Endothelial cell (in vitro differentiated cells): ENCODE measurements at regions not wholly inside any gene's neighbourhood (a gene's known extent, or its start where the extent isn't known, plus 50 kb on each side); places are given as distances from the start of the nearest gene placed in this dataset.
A peak's percentile ranks its signal among the peaks of the same experiment; 100 is the strongest.
"Not testable (repeated sequence)": the region's sequence is repeated elsewhere in the genome, so short reads cannot be mapped to it uniquely, and the experiment has no call there.

Experiments used
- DNase-seq: peaks from one replicate; pipeline ENCODE4 v3.0.0; 2021; ENCODE audit warnings: low spot score
- H3K27ac Mint-ChIP-seq: one replicate; pipeline ENCODE4 v1.8.0; 2021; ENCODE audit warnings: mixed read lengths, inconsistent platforms; ENCODE audit not compliant: unreplicated experiment
- H3K27me3 Mint-ChIP-seq: one replicate; pipeline ENCODE4 v1.8.0; 2021; ENCODE audit warnings: mild to moderate bottlenecking, moderate library complexity, mixed read lengths, inconsistent platforms; ENCODE audit not compliant: unreplicated experiment
- H3K36me3 Mint-ChIP-seq: one replicate; pipeline ENCODE4 v1.8.0; 2021; ENCODE audit warnings: mild to moderate bottlenecking, low read depth, mixed read lengths, inconsistent platforms; ENCODE audit not compliant: unreplicated experiment
- H3K4me1 Mint-ChIP-seq: one replicate; pipeline ENCODE4 v1.8.0; 2021; ENCODE audit warnings: mild to moderate bottlenecking, mixed read lengths, inconsistent platforms; ENCODE audit not compliant: unreplicated experiment
- H3K4me3 Mint-ChIP-seq: one replicate; pipeline ENCODE4 v1.8.0; 2021; ENCODE audit warnings: mild to moderate bottlenecking, mixed read lengths, inconsistent platforms; ENCODE audit not compliant: unreplicated experiment
- H3K9me3 Mint-ChIP-seq: one replicate; pipeline ENCODE4 v1.8.0; 2021; ENCODE audit warnings: mixed read lengths, inconsistent platforms; ENCODE audit not compliant: unreplicated experiment
- CTCF ChIP-seq: fragments of 200-600 bp; sonication (generic); IDR thresholded peaks from one replicate; pipeline ENCODE4 v1.5.0; 2021; ENCODE audit warnings: antibody characterized with exemption; ENCODE audit not compliant: unreplicated experiment

GRCh38 chr6:97963193-97963592 lies 680.2 kb upstream of the MMS22L start:
- DNase-seq, result no peak
- H3K9me3 Mint-ChIP-seq, result no peaks in the 10 kb centered on the region
- no peak for TF ChIP-seq CTCF
- no peaks in the 10 kb centered on the region for H3K27me3 Mint-ChIP-seq
- no peaks in the 10 kb centered on the region for H3K36me3 Mint-ChIP-seq
- peaks cover 6% of the 10 kb centered on the region for H3K4me1 Mint-ChIP-seq
- no peak overlapping the region for H3K4me3 Mint-ChIP-seq
- no peak overlapping the region for H3K27ac Mint-ChIP-seq

GRCh38 chr6:97969065-97969464 lies 686.0 kb upstream of the MMS22L start:
- Mint-ChIP-seq H3K27me3 (no peaks in the 10 kb centered on the region), H3K4me1 (no peaks in the 10 kb centered on the region), H3K27ac (no peak overlapping the region), H3K9me3 (no peaks in the 10 kb centered on the region), H3K4me3 (no peak overlapping the region), H3K36me3 (no peaks in the 10 kb centered on the region)
- DNase-seq, result no peak
- no peak for TF ChIP-seq CTCF

GRCh38 chr6:97977084-97977483 lies 694.1 kb upstream of the MMS22L start:
- no peak for TF ChIP-seq CTCF
- H3K9me3 Mint-ChIP-seq, result no peaks in the 10 kb centered on the region
- H3K4me1 Mint-ChIP-seq, result no peaks in the 10 kb centered on the region
- no peak for DNase-seq
- no peak overlapping the region for H3K4me3 Mint-ChIP-seq
- no peaks in the 10 kb centered on the region for H3K27me3 Mint-ChIP-seq
- H3K36me3 Mint-ChIP-seq, result no peaks in the 10 kb centered on the region
- no peak overlapping the region for H3K27ac Mint-ChIP-seq

GRCh38 chr6:97978855-97979271 lies 695.8 kb upstream of the MMS22L start:
- H3K27ac Mint-ChIP-seq, result no peak overlapping the region
- no peak for TF ChIP-seq CTCF
- H3K9me3 Mint-ChIP-seq, result no peaks in the 10 kb centered on the region
- no peaks in the 10 kb centered on the region for H3K4me1 Mint-ChIP-seq
- H3K27me3 Mint-ChIP-seq, result peaks cover 1% of the 10 kb centered on the region
- H3K4me3 Mint-ChIP-seq, result no peak overlapping the region
- H3K36me3 Mint-ChIP-seq, result no peaks in the 10 kb centered on the region
- peak; percentile 9 for DNase-seq

- not testable (repeated sequence) for H3K4me1 Mint-ChIP-seq, H3K4me3 Mint-ChIP-seq, H3K27ac Mint-ChIP-seq, DNase-seq, H3K27me3 Mint-ChIP-seq, H3K36me3 Mint-ChIP-seq, H3K9me3 Mint-ChIP-seq
Observed at GRCh38 chr6:97979285-97979684, 696.3 kb upstream of the MMS22L start.

GRCh38 chr6:97989451-97989850 lies 706.4 kb upstream of the MMS22L start:
- DNase-seq, result no peak
- Mint-ChIP-seq H3K27me3 (no peaks in the 10 kb centered on the region), H3K27ac (no peak overlapping the region), H3K4me3 (no peak overlapping the region), H3K4me1 (no peaks in the 10 kb centered on the region), H3K9me3 (no peaks in the 10 kb centered on the region), H3K36me3 (no peaks in the 10 kb centered on the region)
- no peak for TF ChIP-seq CTCF
